ENCODE measurements at regions not wholly inside any gene's neighbourhood (a gene's known extent, or its start where the extent isn't known, plus 50 kb on each side); places are given as distances from the start of the nearest gene placed in this dataset.

DNA sequence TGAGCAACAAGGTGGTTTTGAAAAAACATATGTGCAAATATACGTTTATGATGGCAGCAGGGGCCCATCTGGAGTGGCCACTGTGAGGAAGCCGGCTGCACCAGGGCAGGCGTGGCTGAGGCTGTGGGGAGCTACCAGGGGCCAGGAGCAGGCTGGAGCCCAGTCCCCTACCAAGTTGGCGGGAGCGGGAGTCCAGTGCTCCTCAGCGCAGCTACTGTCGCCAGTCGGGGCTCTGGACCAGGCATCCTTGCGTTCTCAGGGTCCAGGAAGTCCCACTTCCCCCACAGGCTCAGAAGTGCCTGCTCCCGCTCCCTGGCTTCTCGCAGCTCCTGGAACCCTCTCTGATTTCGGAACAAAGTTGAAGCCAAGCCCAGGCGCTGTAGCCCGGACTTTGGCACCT, 1377.5 kb upstream of the FLRT2 start:
- no peak for TF ChIP-seq FOXP2 (optimal IDR thresholded peaks at IDR 0.05; ENCODE audit: borderline replicate concordance, extremely low read depth, extremely low read length, insufficient read depth)
- TF ChIP-seq, protein P1, sequence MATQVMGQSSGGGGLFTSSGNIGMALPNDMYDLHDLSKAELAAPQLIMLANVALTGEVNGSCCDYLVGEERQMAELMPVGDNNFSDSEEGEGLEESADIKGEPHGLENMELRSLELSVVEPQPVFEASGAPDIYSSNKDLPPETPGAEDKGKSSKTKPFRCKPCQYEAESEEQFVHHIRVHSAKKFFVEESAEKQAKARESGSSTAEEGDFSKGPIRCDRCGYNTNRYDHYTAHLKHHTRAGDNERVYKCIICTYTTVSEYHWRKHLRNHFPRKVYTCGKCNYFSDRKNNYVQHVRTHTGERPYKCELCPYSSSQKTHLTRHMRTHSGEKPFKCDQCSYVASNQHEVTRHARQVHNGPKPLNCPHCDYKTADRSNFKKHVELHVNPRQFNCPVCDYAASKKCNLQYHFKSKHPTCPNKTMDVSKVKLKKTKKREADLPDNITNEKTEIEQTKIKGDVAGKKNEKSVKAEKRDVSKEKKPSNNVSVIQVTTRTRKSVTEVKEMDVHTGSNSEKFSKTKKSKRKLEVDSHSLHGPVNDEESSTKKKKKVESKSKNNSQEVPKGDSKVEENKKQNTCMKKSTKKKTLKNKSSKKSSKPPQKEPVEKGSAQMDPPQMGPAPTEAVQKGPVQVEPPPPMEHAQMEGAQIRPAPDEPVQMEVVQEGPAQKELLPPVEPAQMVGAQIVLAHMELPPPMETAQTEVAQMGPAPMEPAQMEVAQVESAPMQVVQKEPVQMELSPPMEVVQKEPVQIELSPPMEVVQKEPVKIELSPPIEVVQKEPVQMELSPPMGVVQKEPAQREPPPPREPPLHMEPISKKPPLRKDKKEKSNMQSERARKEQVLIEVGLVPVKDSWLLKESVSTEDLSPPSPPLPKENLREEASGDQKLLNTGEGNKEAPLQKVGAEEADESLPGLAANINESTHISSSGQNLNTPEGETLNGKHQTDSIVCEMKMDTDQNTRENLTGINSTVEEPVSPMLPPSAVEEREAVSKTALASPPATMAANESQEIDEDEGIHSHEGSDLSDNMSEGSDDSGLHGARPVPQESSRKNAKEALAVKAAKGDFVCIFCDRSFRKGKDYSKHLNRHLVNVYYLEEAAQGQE (IDR thresholded peaks at IDR 0.05; ENCODE audit: insufficient read depth in 1 of 2, low read depth in 2 of 2, low read length in 2 of 2) = no peak

DNA sequence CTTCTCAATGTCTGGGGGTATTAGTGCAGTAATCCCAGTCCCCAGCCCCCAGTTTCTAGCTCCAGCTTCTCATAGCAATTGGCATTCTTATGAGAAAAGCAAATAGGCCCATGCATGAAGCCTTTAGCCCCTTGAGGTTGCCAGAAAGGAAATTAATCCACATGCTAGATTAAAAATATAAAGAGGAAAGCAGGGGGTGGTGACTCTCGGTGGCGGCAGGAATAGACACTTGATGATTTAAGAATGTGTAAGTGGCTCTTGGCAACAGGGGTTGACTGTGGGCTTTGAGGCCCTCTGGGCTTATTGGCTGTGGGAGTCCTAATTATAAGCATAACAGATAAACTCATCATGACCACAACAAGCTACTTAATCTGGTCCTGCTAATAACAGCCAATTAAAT, 1367.3 kb upstream of the FLRT2 start:
- TF ChIP-seq, protein P1 (IDR thresholded peaks at IDR 0.05; ENCODE audit: insufficient read depth in 1 of 2, low read depth in 2 of 2, low read length in 2 of 2) = no peak
- TF ChIP-seq FOXP2 (optimal IDR thresholded peaks at IDR 0.05; ENCODE audit: borderline replicate concordance, extremely low read depth, extremely low read length, insufficient read depth) (no peak), POLR2AphosphoS5 (IDR thresholded peaks at IDR 0.05; ENCODE audit: low read depth, low read length) (no peak), TAF1 (IDR thresholded peaks at IDR 0.05; ENCODE audit: borderline replicate concordance, insufficient read depth, low read length) (no peak), SIN3A (IDR thresholded peaks at IDR 0.05; ENCODE audit: borderline replicate concordance, insufficient read depth, low read length) (no peak)

DNA sequence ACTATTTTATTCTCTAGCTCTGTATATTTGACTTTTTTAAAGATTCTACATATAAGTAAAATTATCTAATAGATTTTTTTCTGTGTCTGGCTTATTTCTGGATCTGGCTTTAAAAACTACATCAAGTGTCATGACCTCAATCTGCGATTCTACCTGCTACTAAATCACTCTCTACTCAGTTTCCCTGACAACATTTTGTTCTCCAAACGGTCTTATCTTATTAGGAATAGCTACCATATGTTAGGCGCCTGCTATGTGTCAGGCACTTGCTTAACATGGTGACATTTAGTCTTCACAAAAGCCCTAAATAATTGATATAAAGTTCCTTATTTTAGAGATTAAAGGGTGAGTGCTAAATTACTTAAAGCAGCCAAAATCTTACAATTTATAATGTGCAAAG, 1362.9 kb upstream of the FLRT2 start:
- TF ChIP-seq SIN3A (IDR thresholded peaks at IDR 0.05; ENCODE audit: borderline replicate concordance, insufficient read depth, low read length) (no peak), FOXP2 (optimal IDR thresholded peaks at IDR 0.05; ENCODE audit: borderline replicate concordance, extremely low read depth, extremely low read length, insufficient read depth) (no peak), TAF1 (IDR thresholded peaks at IDR 0.05; ENCODE audit: borderline replicate concordance, insufficient read depth, low read length) (no peak), POLR2AphosphoS5 (IDR thresholded peaks at IDR 0.05; ENCODE audit: low read depth, low read length) (no peak)
- TF ChIP-seq, protein P1 (IDR thresholded peaks at IDR 0.05; ENCODE audit: insufficient read depth in 1 of 2, low read depth in 2 of 2, low read length in 2 of 2) = no peak

DNA sequence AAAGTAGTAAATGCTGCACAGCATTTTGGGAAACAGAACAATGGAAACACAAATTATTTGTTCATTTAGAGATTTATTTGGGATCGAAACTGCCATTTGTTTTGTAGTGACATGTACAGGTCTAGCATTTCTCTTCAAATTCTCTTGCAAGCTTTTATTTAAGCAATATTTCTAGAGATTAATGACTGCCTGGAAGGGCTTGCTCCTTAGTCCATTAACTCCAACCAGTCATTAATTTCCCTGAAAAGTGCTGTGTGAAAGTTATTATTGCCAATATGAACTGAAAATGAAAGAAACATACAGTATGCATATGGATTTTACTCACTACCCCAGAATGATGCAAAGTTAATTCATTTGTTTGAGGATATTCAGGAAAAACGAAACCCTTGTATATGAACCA, 1349.6 kb upstream of the FLRT2 start:
- TF ChIP-seq, protein P1 (IDR thresholded peaks at IDR 0.05; ENCODE audit: insufficient read depth in 1 of 2, low read depth in 2 of 2, low read length in 2 of 2) = no peak
- TF ChIP-seq TAF1 (IDR thresholded peaks at IDR 0.05; ENCODE audit: borderline replicate concordance, insufficient read depth, low read length) (no peak), POLR2AphosphoS5 (IDR thresholded peaks at IDR 0.05; ENCODE audit: low read depth, low read length) (no peak), SIN3A (IDR thresholded peaks at IDR 0.05; ENCODE audit: borderline replicate concordance, insufficient read depth, low read length) (no peak), FOXP2 (optimal IDR thresholded peaks at IDR 0.05; ENCODE audit: borderline replicate concordance, extremely low read depth, extremely low read length, insufficient read depth) (no peak)

DNA sequence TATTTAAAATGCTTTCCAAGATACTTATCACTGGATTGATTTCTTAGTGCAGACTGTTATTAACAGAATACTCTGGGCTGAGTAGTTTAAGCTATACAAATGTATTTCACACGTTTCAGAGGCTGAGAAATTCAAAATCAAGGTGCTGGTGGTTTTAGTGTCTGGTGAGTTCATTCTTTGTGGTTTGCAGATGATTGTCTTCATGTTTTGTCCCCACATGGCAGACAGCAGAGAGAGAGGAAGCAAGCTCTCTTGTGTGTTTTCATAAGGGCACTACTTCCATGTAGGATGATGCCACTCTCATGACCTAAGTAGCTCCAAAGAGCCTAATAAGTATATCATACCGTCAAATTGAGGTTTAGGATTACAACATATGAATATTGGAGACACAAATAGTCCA, 1348.9 kb upstream of the FLRT2 start:
- TF ChIP-seq TAF1 (IDR thresholded peaks at IDR 0.05; ENCODE audit: borderline replicate concordance, insufficient read depth, low read length) (no peak), SIN3A (IDR thresholded peaks at IDR 0.05; ENCODE audit: borderline replicate concordance, insufficient read depth, low read length) (no peak), FOXP2 (optimal IDR thresholded peaks at IDR 0.05; ENCODE audit: borderline replicate concordance, extremely low read depth, extremely low read length, insufficient read depth) (no peak), POLR2AphosphoS5 (IDR thresholded peaks at IDR 0.05; ENCODE audit: low read depth, low read length) (no peak)
- TF ChIP-seq, protein P1 (IDR thresholded peaks at IDR 0.05; ENCODE audit: insufficient read depth in 1 of 2, low read depth in 2 of 2, low read length in 2 of 2) = no peak
